Body of pancreas (tissue), 4 donors: ENCODE measurements at regions not wholly inside any gene's neighbourhood (a gene's known extent, or its start where the extent isn't known, plus 50 kb on each side); places are given as distances from the start of the nearest gene placed in this dataset.
A peak's percentile ranks its signal among the peaks of the same experiment; 100 is the strongest.

Source experiments
- ATAC-seq: fragments of 150-250 bp; one replicate; pipeline ENCODE4 v1.9.1; 2016
- DNase-seq, 4 donors: peaks; one replicate each; pipeline ENCODE4 v3.0.0-alpha.2; 2019
- H3K27ac ChIP-seq, 4 donors: fragments of 200-600 bp; sonication (generic); 1 replicate in 3 of 4; 2 replicates in 1 of 4; pipeline versions ENCODE4 v1.5.1 to v1.6.1; 2016 to 2019; ENCODE audit warnings: mild to moderate bottlenecking in 1 of 4, mixed read lengths in 1 of 4, moderate library complexity in 1 of 4
- H3K27me3 ChIP-seq, 2 donors: fragments of 200-600 bp; sonication (generic); one replicate each; pipeline ENCODE4 v1.6.0; 2016; ENCODE audit warnings: mild to moderate bottlenecking in 1 of 2
- H3K36me3 ChIP-seq, 2 donors: fragments of 200-600 bp; sonication (generic); replicated peaks in 1 of 2; 2 replicates each; pipeline ENCODE4 v1.5.1; 2016; ENCODE audit warnings: low read depth in 2 of 2; ENCODE audit not compliant: insufficient read depth in 1 of 2
- H3K4me1 ChIP-seq: fragments of 200-600 bp; sonication (generic); one replicate; pipeline ENCODE4 v1.6.0; 2016
- H3K4me3 ChIP-seq, 2 donors: fragments of 200-600 bp; sonication (generic); 1 replicate in 1 of 2; 2 replicates in 1 of 2; pipeline ENCODE4 v1.5.1; 2016 to 2019
- H3K9me3 ChIP-seq, 3 donors: fragments of 200-600 bp; sonication (generic); 1 replicate in 2 of 3; 2 replicates in 1 of 3; pipeline ENCODE4 v1.5.1; 2016
- CTCF ChIP-seq, 7 experiments: fragments of 450-650 bp in 4 of 7; fragments of 200-600 bp in 3 of 7; sonication (generic) in 3 of 7; IDR thresholded peaks; one replicate each; pipeline ENCODE4 v1.5.1; 2016 to 2019; ENCODE audit warnings: antibody characterized with exemption in 7 of 7
- POLR2A ChIP-seq, 3 donors: fragments of 450-650 bp; IDR thresholded peaks; one replicate each; pipeline ENCODE4 v1.6.1; 2016; ENCODE audit warnings: antibody characterized with exemption in 3 of 3, mild to moderate bottlenecking in 2 of 3
- WGBS, 2 donors: methylation state at CpG; one replicate each; pipeline ENCODE4 v1.1.5; 2017; 5-methylcytosine and 5-hydroxymethylcytosine counted together
- intact Hi-C: fragments of 100-400 bp; cut with DNase I; formaldehyde crosslinking; loops from one replicate; pipeline ENCODE4 v1.15.1; 2023

- peaks cover 13% of the 10 kb centered on the region for H3K4me1 ChIP-seq
Observed at GRCh38 chr21:35206141-35207125, 157.3 kb upstream of the RUNX1 start.

GRCh38 chr21:35204850-35205541 is 155.9 kb upstream of the RUNX1 start:
- H3K36me3 ChIP-seq: no peaks in the 10 kb centered on the region
- WGBS, 2 donors: 28 to 40% methylated on average over 19 of the region's 19 CpGs
- intact Hi-C loops: no loop called here
- no peak overlapping the region for H3K4me3 ChIP-seq
- ATAC-seq (peak; percentile 77), DNase-seq (peak; percentile 71 to 86 (median 83))
- H3K9me3 ChIP-seq: no peaks in the 10 kb centered on the region
- H3K27me3 ChIP-seq: no peaks in the 10 kb centered on the region
- TF ChIP-seq CTCF (IDR thresholded peaks at IDR 0.05) (no peak), POLR2A (IDR thresholded peaks at IDR 0.05) (no peak)
- H3K27ac ChIP-seq: peak overlapping the region in 3 of 4 donors; percentile 21 to 46 (median 41)
- peaks cover 13% of the 10 kb centered on the region for H3K4me1 ChIP-seq

More at GRCh38 chr21:35206141-35207125, 157.3 kb upstream of the RUNX1 start:
- intact Hi-C loops: no loop called here
- no peaks in the 10 kb centered on the region for H3K36me3 ChIP-seq
- H3K27ac ChIP-seq: peak overlapping the region in 1 of 4 donors; percentile 28
- TF ChIP-seq POLR2A (IDR thresholded peaks at IDR 0.05) (no peak), CTCF (IDR thresholded peaks at IDR 0.05) (no peak)
- H3K9me3 ChIP-seq: no peaks in the 10 kb centered on the region
- H3K4me3 ChIP-seq: no peak overlapping the region
- no peaks in the 10 kb centered on the region for H3K27me3 ChIP-seq
- ATAC-seq: peak; percentile 52
- 54% methylated on average over 11 of the region's 11 CpGs for WGBS, 2 donors
- peak in 2 of 4 donors; percentile 44 to 52 for DNase-seq

- ATAC-seq (no peak), DNase-seq (no peak)
- H3K27me3 ChIP-seq: no peaks in the 10 kb centered on the region
- H3K27ac ChIP-seq: no peak overlapping the region
- H3K4me1 ChIP-seq: peaks cover 13% of the 10 kb centered on the region
- WGBS, 2 donors: 76 to 79% methylated on average over 7 of the region's 7 CpGs
- intact Hi-C loops: no loop called here
- H3K4me3 ChIP-seq: no peak overlapping the region
- H3K36me3 ChIP-seq: no peaks in the 10 kb centered on the region
- TF ChIP-seq POLR2A (IDR thresholded peaks at IDR 0.05) (no peak), CTCF (IDR thresholded peaks at IDR 0.05) (no peak)
- H3K9me3 ChIP-seq: no peaks in the 10 kb centered on the region
Observed at GRCh38 chr21:35204125-35204524, 155.0 kb upstream of the RUNX1 start.

- Histone ChIP-seq H3K4me3 (no peak overlapping the region), H3K27me3 (no peaks in the 10 kb centered on the region), H3K4me1 (peaks cover 13% of the 10 kb centered on the region), H3K36me3 (no peaks in the 10 kb centered on the region), H3K27ac (no peak overlapping the region), H3K9me3 (no peaks in the 10 kb centered on the region)
- TF ChIP-seq CTCF (IDR thresholded peaks at IDR 0.05) (no peak), POLR2A (IDR thresholded peaks at IDR 0.05) (no peak)
- DNase-seq: no peak
- WGBS, 2 donors: 49 to 51% methylated on average over 11 of the region's 11 CpGs
- intact Hi-C loops: no loop called here
- no peak for ATAC-seq
Observed at GRCh38 chr21:35203093-35203977, 154.2 kb upstream of the RUNX1 start.
